Activated CD8-positive, alpha-beta memory T cell treated with anti-CD3 and anti-CD28 coated beads for 36 hours (primary cell): ENCODE measurements at regions not wholly inside any gene's neighbourhood (a gene's known extent, or its start where the extent isn't known, plus 50 kb on each side); places are given as distances from the start of the nearest gene placed in this dataset.
"Not testable (repeated sequence)": the region's sequence is repeated elsewhere in the genome, so short reads cannot be mapped to it uniquely, and the experiment has no call there.

Experiments used
- CTCF ChIA-PET: fragments of 350-600 bp; sonication (Branson Sonifier 250); formaldehyde crosslinking; loops from one replicate; lab custom pipeline; 2021; ENCODE audit warnings: antibody characterized with exemption; lab: Charles Lee
- POLR2A ChIA-PET: fragments of 350-600 bp; sonication (Branson Sonifier 250); formaldehyde crosslinking; loops from one replicate; lab custom pipeline; 2021; ENCODE audit warnings: antibody characterized with exemption; lab: Charles Lee

DNA sequence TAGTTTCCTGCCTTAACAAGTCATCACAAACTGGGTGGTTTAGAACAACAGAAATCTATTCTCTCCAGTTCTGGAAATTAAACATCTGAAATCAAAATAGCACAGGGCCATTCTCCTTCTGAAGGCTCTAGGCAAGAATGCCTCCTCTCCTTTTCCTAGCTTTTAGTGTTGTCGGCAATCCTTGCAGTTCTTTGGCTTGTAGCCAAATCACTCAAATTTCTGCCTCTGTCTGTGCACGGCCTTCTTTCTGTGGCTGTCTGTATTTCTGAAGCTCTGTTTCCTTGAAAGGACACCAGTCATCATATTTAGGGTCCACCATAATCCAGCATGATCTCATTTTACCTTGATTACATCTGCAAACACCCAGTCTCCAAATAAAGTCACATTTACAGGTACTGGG, 795.5 kb downstream of the METTL15 start:
- CTCF ChIA-PET: no interaction called here
- POLR2A ChIA-PET: no interaction called here

DNA sequence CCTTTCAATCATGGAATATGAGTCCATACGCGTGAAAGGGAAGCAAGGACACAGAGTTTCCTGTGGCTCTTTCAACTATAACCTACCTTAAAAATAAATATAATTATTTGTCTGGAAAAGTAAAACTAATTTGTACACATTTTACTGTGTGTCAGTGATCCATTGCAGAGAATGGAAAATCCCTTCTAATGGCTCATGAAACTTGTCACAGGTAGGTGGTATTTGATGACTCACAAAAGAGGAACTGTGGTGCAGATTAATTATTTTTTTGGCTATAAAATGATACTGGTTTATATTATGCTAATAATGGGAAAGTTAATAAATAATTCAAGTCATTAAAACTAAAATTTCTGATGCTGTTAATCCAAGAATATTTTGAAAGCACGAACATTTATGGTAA, 792.2 kb downstream of the METTL15 start:
- ChIA-PET POLR2A (no interaction called here), CTCF (no interaction called here)

DNA sequence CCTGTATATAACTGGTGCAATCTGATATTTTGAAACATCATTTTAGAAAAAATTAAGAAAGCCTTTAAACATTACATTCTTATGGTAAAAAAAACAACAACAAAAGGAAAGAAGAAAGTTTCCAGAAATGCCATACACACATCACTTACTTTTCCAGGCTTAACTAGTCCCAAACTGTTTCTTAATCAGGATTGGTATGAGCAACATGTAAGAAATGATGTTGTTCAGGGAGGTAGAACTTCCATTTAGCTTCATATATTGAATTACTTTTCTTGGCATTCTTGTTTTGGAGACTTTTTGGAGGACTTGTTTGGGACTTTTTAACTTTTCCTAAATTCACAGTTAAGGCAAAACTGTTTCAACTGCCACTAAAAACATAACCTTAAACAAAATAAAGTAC, 791.5 kb downstream of the METTL15 start:
- ChIA-PET CTCF (no interaction called here), POLR2A (no interaction called here)

DNA sequence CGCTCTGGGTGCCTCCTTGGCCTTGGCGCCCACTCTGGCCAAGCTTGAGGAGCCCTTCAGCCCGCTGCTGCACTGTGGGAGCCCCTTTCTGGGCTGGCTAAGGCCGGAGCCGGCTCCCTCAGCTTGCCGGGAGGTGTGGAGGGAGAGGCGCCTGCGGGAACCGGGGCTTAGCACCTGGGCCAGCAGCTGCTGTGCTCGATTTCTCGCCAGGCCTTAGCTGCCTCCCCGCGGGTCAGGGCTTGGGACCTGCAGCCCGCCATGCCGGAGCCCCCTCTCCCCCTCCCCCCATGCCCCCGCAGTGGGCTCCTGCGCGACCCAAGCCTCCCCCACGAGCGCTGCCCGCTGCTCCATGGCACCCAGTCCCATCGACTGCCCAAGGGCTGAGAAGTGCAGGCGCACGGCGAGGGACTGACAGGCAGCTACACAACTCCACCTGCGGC, 782.4 kb downstream of the METTL15 start:
- POLR2A ChIA-PET, CTCF ChIA-PET: not testable (repeated sequence)

DNA sequence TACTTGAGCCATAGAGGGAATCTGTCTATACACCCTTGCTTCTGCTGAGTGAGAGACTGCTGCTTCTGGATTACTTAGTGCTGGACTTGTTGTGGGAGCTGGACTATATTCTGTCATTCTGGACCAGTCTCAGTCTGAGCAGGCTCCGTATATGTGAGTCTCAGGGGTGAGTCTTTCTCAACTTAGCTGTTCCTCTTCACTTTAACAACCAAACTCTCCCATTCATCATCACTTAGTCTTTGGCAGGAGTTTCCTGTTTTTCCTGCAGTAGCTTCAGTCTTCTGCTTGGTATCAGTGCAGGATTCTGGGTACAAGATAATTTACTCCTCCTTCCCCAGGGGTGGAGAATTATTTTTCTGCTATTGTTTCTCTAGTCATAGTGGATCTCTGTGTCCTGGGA, 779.5 kb downstream of the METTL15 start:
- ChIA-PET CTCF (no interaction called here), POLR2A (no interaction called here)

DNA sequence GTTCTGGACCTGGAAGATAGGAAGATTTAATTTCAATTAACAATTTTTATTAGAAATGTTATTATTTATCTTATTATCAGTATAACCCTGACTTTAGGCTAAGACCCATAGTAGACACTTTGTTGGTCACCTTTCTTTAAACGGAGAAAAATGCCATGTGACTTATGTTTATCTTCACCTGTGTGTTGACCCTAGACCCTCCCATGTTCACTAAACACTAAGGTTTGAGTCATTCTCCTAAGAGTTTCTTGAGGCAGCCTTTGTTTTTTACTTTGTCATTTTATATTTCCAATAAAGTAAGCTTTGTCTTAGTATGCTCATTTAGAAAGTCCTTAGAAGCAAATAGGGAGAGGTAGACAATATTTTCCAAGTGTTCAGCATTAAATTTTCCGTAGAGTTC, 771.7 kb downstream of the METTL15 start:
- ChIA-PET POLR2A (no interaction called here), CTCF (no interaction called here)

DNA sequence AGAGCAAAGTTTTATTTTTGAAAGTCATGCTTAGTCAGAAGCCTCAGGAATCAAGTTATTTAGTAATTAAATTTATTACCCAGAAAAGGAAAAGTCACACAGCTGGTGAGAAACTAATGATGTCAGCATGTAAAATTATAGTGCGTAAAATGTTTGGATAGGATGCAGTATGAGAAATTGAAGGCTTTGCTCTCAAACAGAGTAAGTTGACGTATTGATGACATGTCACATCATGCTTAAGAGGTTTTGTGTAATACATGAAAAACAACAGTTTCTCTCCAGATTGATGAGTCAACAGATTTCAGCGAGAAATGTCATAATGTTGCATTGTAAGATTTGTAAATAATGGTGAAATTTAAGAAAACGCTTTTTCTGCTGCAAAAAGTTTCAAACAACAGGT, 769.8 kb downstream of the METTL15 start:
- CTCF ChIA-PET: no interaction called here
- POLR2A ChIA-PET: no interaction called here

DNA sequence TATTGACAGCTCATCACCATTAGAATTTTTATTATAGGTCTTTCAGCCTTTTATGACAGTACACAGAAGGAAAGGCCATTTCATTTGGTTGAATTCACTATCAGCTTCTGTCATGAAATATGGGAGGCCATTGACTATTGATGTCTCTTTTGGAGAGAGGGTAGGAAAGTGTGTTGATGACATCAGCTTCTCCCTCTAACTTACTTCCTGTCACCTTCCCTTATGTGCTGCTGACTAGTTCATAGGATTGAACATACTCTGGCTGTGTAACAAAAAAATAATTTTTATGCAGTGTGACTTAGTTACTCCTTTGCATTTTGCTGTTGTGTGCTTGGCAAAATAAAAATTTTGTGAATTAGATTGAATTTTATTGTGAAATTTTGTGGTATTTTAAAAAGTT, 769.2 kb downstream of the METTL15 start:
- ChIA-PET CTCF (no interaction called here), POLR2A (no interaction called here)

DNA sequence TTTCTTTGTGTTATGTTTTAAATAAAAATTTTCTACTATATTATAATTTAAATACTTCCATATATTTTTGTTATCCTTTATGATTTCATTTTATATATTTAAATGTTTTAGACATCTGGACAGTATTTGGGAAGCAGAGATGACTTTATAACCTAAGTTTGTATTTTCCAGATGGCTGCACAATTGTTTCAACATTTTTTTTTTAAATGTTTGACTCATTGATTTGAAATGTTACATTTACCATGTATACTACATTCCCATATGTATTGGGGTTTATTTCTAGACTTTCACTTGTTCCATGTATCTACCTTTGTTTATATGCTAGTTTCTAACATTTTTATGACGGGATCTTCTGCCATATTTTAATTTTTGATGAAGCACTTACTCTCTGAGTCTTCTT, 766.5 kb downstream of the METTL15 start:
- ChIA-PET POLR2A (no interaction called here), CTCF (no interaction called here)

DNA sequence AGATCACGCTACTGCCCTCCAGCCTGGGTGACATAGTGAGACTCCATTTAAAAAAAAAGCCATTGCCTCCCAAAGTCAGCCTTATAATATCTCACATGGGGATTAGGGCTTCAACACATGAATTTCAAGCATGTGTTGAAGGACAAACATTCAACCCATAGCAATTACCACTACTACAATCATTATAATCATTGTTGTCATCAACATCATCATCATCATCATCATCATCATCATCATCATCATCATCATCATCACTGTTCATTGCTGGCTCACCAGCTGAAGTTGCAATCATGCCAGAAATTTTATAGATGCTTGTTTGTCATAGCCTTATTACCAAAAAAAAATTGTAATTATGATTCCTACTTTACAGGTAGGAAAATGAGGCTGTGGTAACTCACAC, 762.9 kb downstream of the METTL15 start:
- ChIA-PET POLR2A (no interaction called here), CTCF (no interaction called here)

DNA sequence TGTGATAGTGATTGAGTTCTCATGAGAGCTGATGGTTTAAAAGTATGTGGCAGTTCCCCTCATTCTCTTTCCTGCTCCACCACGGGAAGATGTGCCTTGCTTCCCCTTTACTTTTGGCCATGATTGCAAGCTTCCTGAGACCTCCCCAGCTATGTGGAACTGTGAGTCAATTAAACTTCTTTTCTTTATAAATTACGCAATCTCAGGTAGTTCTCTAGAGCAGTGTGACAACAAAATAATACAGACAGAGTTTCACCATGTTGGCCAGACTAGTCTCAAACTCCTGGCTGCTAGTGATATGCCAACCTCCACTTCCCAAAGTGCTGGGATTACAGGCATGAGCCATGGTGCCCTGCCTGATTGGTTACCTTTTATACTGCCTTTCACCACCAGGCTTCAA, 755.2 kb downstream of the METTL15 start:
- POLR2A ChIA-PET: no interaction called here
- CTCF ChIA-PET: no interaction called here

DNA sequence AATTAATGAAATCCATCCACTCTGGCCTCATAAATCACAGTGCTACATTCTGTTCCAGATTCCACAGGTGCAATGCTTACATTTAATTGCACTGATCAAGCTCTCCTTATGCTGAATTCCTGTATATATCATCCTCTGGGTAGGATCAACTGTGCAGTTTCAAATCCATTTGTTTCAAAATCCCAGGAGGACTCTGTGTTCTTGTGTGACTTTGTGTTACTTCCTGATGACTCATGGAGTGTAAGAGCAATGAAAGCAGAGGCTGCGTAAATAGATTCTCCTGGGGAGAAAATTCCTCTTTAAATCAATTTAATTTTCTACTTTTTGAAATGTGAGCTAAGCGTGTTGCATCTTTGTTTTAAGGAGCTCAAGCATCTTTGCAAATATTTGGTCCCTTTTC, 752.7 kb downstream of the METTL15 start:
- POLR2A ChIA-PET: no interaction called here

DNA sequence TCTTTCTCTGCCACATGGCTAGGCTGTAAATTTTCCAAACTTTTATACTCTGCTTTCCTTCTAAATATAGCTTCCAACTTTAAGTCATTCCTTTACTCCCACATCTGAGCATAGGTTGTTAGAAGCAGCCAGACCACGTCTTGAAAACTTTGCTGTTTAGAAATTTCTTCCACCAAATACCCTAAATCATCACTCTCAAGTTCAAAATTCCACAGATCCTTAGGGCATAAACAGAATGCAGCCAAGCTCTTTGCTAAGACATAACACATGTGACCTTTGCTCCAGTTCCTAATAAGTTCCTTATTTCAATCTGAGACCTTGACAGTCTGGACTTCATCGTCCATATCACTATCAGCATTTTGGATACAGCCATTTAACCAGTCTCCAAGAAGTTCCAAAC, 749.9 kb downstream of the METTL15 start:
- CTCF ChIA-PET: no interaction called here
- POLR2A ChIA-PET: no interaction called here

More for the DNA sequence above, 752.7 kb downstream of the METTL15 start:
- CTCF ChIA-PET: no interaction called here

DNA sequence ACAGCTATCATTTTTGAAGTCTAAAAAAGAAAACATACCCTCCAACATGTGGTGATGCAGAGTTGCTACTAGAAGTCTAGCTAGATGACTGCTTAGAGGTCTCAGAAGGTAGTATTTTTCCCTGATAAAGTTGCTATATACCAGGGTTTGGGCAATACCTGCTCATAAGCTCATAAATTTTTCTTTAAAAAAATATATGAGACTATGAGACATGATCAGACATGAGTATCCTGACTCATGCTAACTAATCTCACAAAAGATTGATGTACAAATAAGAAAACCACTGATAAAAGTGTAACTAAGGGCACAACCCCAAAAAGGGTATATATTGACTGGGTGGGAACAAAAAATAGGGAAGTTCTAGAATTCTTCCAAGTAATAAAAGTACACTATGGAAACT, 740.9 kb downstream of the METTL15 start:
- ChIA-PET POLR2A (no interaction called here), CTCF (no interaction called here)

DNA sequence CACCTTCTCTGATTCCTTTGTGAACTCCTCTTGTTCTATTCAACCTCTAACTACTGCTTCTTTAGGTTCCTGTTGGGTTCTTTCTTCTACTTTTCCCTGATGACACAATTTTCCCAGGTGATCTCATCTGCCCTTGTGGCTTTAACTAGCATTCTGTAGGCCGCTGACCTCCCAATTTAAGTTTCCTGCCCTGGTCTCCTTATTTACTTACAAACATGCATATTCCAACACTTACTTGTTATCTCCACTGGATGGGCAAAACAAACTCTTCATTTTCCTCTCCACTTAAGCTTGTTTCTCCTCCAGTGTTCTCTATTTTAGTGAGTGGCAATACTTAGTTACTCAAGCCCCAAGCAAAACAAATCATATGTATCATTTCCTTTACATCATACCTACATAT, 734.5 kb downstream of the METTL15 start:
- ChIA-PET CTCF (no interaction called here), POLR2A (no interaction called here)

DNA sequence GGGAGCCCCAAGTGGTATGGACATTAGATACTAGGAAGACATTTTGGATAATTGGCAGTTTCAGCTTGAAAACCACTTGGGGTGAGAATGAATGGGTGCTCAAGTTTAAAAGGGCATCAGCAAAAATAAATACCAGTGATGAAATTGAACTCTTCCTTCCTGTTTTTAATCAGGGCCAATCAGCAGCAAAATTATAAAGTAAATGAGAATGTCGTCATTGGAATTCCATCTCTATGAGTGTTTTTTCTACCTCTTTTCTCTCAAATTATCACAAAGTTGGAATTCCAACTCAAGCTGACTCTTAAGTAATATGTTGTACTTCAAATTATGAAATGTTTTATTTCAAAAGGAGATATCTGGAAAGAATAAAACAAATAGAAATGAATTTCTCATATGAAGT, 730.6 kb downstream of the METTL15 start:
- ChIA-PET POLR2A (no interaction called here), CTCF (no interaction called here)

DNA sequence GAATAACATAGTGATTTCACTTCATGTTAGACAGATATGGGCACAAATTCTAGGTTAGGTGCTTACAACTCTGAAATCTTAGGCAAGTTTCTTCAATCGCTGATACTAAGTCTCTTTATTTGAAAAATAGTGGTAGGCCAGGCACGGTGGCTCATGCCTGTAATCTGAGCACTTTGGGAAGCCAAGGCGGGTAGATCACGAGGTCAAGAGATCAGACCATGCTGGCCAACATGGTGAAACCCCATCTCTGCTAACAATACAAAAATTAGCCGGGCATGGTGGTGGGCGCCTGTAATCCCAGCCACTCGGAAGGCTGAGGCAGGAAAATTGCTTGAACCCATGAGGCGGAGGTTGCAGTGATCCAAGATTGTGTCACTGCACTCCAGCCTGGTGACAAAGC, 729.4 kb downstream of the METTL15 start:
- ChIA-PET POLR2A (no interaction called here), CTCF (no interaction called here)

DNA sequence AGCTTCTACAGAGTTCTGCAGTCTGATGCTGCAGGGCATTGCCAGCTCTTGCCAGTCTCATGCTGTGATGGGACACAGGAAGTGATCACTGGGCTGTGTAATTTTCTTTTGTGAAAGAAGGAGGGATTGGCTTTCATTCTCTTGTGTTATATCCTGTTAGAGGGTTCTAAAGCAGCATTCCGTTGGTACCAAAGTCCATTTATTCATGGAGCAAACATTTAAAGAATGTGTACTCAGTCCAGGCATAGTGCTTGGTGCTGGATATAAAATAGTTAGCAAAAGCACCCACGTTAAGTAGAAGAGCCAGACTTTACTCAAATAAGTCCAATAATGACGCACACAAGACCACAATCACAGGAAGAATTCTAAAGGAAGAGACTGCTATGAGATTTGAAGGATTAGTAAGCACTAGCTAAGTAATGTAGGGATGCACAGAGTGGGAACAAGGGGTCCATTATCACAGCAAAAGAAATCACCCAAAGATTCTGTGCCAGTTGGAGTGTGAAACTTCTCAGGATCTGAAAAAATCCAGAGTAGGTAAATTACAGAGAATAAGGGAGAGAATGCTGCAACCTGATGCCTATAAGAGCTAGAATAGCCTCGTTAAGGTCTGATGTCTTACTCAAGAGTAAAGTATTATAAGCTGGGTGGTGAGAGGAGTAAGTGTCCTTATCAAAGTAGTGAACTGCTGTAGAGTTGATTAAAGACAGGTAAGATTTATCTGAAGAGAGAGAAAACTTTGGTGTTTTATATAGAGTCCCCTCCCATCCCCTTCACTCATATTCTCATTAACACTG, 728.3 kb downstream of the METTL15 start:
- POLR2A ChIA-PET: interaction anchor here (1.1 kb wide), 1 partner anchor 1217 kb away, joined by 7 read pairs; no protein-coding TSS in a partner anchor

DNA sequence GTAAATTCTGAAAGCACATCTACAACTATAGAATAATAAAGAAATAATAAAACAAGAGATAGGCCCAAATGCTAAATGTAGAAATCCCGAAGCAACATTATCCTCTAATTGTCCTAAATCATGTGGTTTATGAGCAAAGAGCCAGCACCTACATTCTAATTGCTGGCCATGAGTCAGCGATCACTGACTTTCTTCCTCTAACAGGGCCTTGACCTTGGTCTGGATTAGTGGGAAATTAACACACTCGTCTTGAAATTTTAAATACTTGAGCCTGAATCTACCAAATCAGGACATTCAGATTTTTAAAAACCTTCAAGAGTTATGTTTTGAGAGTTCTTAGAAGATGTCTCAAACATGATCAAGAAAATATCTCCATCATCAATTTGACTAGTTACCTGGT, 727.6 kb downstream of the METTL15 start:
- CTCF ChIA-PET: no interaction called here

More for the DNA sequence above, 728.3 kb downstream of the METTL15 start:
- CTCF ChIA-PET: no interaction called here

DNA sequence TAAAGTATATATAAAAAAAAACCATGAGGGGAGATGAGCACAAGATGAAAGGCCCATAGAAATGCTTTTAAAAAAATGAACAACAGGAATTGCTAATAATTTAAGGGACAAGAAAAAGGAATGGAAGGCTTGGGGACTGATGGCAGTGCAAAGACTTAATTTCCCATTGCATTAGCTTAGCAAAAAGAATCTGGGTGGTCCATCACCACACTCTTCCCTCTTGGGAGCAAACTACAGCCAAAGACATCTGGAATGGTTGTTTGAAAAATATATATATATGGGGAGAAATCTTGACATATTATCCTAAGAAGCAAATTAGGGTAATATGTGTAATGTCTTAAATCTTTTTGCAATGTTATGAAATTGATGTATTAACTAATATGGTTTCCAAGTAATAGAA, 727.1 kb downstream of the METTL15 start:
- ChIA-PET POLR2A (no interaction called here), CTCF (no interaction called here)

More for the DNA sequence above, 727.6 kb downstream of the METTL15 start:
- POLR2A ChIA-PET: no interaction called here

DNA sequence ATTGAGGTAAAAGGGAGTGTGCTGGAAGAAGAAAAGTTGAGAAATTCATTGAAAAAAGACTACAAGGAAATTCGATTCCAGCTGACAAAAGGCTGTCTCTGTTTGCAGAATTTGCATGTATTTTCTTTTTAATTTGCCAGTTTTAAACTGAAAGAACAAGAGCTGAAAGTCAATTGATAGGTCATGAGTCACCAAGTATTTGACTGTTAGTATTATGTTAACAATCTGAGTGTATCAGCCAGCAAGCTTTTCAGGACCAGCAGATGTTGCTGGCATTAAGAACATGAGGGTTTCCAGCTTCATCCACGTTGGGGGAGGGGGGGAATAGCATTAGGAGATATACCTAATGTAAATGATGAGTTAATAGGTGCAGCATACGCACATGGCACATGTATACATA, 726.7 kb downstream of the METTL15 start:
- CTCF ChIA-PET: no interaction called here

DNA sequence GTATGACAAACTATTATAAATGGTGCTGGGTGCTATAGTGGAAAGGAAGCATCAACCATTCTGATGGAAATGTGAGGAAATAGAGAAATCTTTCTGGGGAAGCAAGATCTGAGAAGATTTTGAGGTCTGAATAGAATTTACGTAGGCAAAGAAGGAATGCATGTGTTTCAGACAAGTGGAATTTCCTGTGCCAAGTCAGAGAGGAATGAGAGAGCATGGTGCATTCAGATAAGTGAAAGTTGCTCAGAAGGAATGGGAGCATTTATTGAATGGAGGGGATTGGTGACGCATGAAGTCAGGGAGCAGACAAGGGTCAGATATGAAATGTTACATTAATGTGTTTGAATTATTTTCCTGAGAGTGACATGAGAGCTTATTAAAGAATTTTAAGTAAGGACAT, 725.5 kb downstream of the METTL15 start:
- CTCF ChIA-PET: no interaction called here
- POLR2A ChIA-PET: no interaction called here

More for the DNA sequence above, 726.7 kb downstream of the METTL15 start:
- POLR2A ChIA-PET: no interaction called here
